ENCODE measurements at regions not wholly inside any gene's neighbourhood (a gene's known extent, or its start where the extent isn't known, plus 50 kb on each side); places are given as distances from the start of the nearest gene placed in this dataset.

DNA sequence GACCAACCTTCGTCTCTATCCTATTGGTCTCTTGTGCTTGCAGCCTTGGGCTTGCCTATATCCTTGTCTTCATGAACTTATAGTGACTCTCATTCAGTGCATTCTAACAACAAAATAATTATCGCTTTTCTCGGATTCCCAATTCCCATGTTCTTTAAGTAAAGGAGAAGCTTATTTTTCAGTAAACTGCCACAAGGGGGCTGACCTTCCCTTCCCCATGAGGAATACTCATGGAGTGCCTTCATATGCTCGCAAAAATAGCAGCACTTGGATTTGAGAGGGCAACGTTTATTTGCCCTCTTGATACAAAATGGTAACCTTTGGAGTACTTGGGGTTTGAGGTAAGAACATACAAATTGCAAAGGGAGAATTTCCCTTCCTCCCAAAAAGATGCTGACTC lies 183.2 kb upstream of the TENT5D start:
- no peak for TF ChIP-seq JUND (IDR thresholded peaks at IDR 0.05; ENCODE audit: low read depth)
- in situ Hi-C loops (cut with HindIII; ENCODE audit: low pct_unique_long_range_greater_than_20kb, low sequenced_read_pairs) = no loop called here
- peak in 1 of 2 experiments; percentile 14 for DNase-seq (ENCODE audit: low read depth in 1 of 2, low spot score in 1 of 2)

DNA sequence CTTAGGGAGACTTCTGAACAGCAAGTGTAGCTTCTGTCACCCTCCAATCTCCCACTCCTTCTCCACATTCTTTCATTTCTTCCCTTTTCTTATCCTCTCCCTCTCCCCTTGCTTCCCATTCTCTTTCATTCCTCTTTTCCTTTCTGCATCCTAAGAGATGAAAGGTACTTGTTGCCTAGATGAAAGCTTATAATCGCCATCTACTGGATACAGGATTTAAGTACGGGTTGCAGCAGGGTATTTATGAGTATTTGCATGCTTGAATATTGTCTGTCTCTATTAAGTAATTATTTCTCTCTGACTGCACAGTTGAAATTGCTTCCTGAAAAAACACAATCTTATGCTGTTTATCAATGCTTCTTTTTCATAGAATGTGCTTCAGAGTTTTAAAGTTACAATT lies 174.0 kb upstream of the TENT5D start:
- DNase-seq (ENCODE audit: low read depth in 1 of 2, low spot score in 1 of 2) = peak; percentile 1 to 33
- TF ChIP-seq JUND (IDR thresholded peaks at IDR 0.05; ENCODE audit: low read depth) = no peak
- in situ Hi-C loops (cut with HindIII; ENCODE audit: low pct_unique_long_range_greater_than_20kb, low sequenced_read_pairs) = no loop called here

DNA sequence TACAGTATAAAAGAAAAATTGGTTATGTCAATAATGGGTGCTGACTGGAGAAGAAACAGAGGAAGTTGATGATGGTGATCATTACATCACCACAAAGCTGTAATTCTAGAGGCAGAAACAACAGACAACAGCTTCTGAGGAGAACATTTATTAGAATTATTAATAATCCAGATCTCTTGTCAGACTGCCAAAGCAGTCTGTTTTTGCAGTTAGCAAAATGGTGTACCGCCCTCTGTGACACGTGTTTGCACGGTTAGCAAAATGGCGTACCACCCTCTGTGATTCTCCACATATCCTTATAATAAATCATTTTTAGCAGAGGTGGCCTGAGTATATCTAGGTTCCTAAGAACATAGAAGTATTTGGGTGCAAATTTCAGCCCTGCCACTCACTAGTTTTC lies 154.0 kb upstream of the TENT5D start:
- no peak for DNase-seq (ENCODE audit: low read depth in 1 of 2, low spot score in 1 of 2)
- in situ Hi-C loops (cut with HindIII; ENCODE audit: low pct_unique_long_range_greater_than_20kb, low sequenced_read_pairs) = no loop called here
- no peak for TF ChIP-seq JUND (IDR thresholded peaks at IDR 0.05; ENCODE audit: low read depth)

DNA sequence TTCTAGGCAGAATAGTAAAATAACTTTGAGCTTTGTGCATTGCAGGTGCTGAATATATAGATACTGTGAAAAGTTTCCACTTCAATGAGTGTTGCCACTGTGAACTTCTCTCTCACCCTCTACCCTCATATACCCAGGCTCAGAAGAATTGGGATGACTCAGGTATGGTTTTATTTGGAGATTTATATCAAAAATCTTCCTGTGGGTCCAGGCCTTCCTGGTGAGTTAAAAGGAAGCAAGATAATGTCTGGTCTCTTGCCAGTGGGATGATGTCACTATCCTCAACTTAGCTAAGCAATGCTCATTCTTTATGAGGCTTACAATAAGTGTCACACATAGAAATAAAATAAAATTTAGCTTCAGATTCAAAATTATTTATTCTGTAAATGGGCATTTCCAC lies 153.3 kb upstream of the TENT5D start:
- DNase-seq (ENCODE audit: low read depth in 1 of 2, low spot score in 1 of 2) = no peak
- in situ Hi-C loops (cut with HindIII; ENCODE audit: low pct_unique_long_range_greater_than_20kb, low sequenced_read_pairs) = no loop called here
- no peak for TF ChIP-seq JUND (IDR thresholded peaks at IDR 0.05; ENCODE audit: low read depth)

DNA sequence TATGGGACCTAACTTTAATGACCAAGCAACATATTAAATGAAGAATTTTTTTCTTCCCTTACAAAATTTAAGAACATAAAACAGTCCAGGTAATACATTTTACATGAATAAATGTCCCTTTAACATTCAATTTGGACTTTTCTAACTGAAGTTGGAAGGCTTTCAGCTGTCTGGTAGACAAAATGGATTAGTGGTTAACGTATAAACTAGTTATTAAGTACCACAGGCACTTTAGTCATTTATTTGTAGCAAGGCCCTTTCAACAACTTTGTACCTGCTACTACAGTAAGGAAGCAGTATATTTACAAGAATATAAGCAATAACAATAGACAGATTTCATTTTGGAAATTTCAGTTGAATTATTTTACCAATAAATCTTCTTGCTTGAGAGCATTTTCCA lies 152.5 kb upstream of the TENT5D start:
- no peak for DNase-seq (ENCODE audit: low read depth in 1 of 2, low spot score in 1 of 2)
- in situ Hi-C loops (cut with HindIII; ENCODE audit: low pct_unique_long_range_greater_than_20kb, low sequenced_read_pairs) = no loop called here
- no peak for TF ChIP-seq JUND (IDR thresholded peaks at IDR 0.05; ENCODE audit: low read depth)

DNA sequence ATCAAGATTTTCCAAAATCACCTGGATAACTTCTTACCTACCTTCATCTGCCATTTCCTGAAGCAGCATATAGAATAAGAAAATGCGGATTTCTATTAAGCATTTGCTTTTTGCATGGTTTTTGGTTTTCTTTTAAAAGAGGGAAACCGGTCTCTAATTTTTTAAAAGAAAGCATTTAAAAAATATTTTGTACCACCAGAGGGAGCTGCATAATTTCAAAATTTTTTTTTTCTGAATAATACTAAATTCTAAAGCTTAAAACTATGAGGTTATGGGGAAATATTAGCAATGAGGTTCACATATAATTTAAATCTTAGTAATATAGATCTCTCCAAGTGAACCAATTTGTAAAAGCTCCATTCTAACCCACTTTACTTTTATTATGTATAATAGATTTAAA lies 137.7 kb upstream of the TENT5D start:
- in situ Hi-C loops (cut with HindIII; ENCODE audit: low pct_unique_long_range_greater_than_20kb, low sequenced_read_pairs) = no loop called here
- DNase-seq (ENCODE audit: low read depth in 1 of 2, low spot score in 1 of 2) = no peak
- TF ChIP-seq JUND (IDR thresholded peaks at IDR 0.05; ENCODE audit: low read depth) = no peak

DNA sequence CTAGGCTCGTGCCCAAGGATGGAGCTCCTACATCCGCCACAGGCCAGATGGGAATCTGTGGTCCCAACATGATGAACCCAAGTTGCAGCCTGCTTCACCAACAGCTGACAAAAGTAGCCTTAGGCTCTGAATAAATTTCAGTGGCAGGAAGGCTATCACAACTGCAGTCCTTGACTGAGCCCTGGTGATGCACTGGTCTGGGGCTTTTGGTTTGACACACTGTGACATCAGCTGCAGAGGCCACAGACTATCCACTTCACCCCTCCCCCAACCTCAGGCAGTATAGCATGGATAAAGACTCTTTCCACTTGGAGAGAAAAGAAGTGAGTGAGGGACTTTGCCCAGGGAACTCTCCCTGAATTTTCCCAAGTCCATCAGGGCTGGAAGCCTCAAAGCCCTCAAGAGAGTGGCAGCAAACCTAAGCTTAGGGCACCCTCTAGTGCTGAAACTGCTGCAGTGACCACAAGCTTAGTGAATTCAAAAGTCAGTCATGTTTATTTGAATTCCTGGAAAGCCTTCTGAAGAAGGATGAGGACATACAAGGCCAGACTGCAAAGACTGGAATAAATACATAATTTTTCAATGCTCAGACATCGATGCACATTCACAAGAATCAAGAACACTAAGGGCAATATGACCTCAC lies 135.0 kb upstream of the TENT5D start:
- in situ Hi-C loops (cut with HindIII; ENCODE audit: low pct_unique_long_range_greater_than_20kb, low sequenced_read_pairs) = no loop called here
- TF ChIP-seq JUND (IDR thresholded peaks at IDR 0.05; ENCODE audit: low read depth) = no peak
- DNase-seq (ENCODE audit: low read depth in 1 of 2, low spot score in 1 of 2) = peak; percentile 2 to 67

DNA sequence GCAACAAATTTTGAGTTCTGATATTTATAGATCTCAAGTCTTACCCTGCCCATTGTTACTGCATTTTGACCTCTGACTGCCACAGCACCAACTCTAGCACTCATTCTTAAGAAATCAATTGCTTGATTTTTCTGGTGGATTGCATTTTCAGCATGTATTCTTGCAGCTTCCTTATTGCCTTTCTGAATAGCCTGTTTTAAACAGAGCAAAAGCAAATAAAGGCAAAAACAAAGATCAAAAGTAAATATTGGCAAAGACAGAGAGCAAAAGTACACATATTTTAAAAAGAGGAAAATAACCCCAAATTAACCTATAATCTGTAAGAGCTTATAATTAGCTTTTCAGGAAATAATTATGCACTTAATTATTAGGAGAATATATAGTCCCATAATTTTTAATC lies 129.4 kb upstream of the TENT5D start:
- DNase-seq (ENCODE audit: low read depth in 1 of 2, low spot score in 1 of 2) = no peak
- in situ Hi-C loops (cut with HindIII; ENCODE audit: low pct_unique_long_range_greater_than_20kb, low sequenced_read_pairs) = no loop called here
- TF ChIP-seq JUND (IDR thresholded peaks at IDR 0.05; ENCODE audit: low read depth) = no peak

DNA sequence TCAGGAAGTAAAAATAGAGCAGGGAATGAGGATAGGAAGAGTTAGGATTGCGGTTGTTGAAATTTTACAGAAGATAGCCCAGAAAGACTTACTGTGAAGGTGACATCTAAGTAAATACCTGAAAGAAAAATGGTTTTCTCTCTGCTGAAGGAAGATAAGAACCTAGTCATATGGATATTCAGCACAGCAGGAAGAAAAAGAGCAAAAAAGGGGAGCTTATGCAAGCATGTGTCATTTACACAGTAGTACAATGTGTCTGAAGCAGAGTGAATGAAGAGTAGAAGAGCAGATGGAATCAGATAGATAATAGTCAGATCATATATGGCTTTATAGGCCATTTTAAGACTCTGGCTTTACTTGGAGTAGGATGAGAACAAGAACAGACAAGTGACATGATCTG lies 126.9 kb upstream of the TENT5D start:
- no peak for DNase-seq (ENCODE audit: low read depth in 1 of 2, low spot score in 1 of 2)
- no peak for TF ChIP-seq JUND (IDR thresholded peaks at IDR 0.05; ENCODE audit: low read depth)
- in situ Hi-C loops (cut with HindIII; ENCODE audit: low pct_unique_long_range_greater_than_20kb, low sequenced_read_pairs) = no loop called here

DNA sequence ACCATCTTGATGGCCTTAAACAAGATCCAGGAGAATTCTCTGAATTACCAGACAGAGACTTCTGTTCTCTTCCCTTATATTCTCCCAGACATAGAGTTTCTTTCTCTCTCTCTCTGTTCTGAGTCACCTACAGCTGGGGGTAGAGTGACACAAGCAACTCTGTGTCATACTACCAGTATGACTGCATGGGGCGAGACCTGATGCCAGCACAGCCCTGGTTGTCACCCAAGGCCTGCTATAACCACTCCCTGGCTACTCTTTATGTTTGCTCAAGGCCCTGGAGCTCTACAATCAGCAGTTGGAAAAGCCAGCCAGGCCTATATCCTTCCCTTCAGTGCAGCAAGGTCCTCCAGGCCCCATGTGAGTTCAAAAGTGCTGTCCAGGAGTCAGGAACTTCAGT lies 114.2 kb upstream of the TENT5D start:
- no peak for DNase-seq (ENCODE audit: low read depth in 1 of 2, low spot score in 1 of 2)
- TF ChIP-seq JUND (IDR thresholded peaks at IDR 0.05; ENCODE audit: low read depth) = no peak
- in situ Hi-C loops (cut with HindIII; ENCODE audit: low pct_unique_long_range_greater_than_20kb, low sequenced_read_pairs) = no loop called here

DNA sequence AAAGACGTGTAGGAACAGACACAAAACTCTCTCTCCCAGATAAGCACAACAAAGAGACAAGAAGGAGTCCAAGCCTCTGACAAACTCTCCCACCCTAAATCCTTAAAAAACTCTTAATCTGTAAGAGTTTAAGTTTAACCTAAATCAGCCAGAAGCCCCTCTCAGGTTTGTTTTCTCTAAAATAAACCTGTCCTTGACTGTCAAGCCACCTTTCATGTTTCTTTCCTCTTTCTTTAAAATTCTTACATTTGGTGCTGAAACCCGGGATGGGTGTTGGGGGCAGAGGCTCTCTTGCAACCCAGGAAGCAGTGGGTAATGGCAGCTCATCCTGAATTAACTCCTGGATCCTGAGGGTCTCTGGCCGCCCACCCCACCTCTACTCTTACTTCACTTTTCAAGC lies 107.8 kb upstream of the TENT5D start:
- in situ Hi-C loops (cut with HindIII; ENCODE audit: low pct_unique_long_range_greater_than_20kb, low sequenced_read_pairs) = no loop called here
- no peak for DNase-seq (ENCODE audit: low read depth in 1 of 2, low spot score in 1 of 2)
- no peak for TF ChIP-seq JUND (IDR thresholded peaks at IDR 0.05; ENCODE audit: low read depth)

DNA sequence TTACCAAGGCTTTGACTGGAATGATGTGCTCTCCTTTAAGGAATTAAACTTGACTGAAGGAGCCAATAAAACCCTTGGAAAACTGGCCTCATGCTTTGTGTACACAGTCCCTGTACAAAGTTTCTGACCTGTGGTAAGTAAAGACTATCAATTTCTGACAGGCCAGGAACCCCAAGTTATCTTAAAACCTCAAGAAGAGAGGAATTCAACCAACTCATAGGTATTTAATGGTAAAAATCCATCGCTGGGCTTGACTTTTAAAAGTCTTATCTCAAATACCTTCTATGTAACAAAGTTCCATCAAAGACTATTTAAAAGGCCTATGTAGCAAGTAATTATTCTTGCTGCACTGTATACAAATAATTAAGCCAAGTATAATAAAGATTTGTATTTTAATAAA lies 103.7 kb upstream of the TENT5D start:
- in situ Hi-C loops (cut with HindIII; ENCODE audit: low pct_unique_long_range_greater_than_20kb, low sequenced_read_pairs) = no loop called here
- TF ChIP-seq JUND (IDR thresholded peaks at IDR 0.05; ENCODE audit: low read depth) = no peak

DNA sequence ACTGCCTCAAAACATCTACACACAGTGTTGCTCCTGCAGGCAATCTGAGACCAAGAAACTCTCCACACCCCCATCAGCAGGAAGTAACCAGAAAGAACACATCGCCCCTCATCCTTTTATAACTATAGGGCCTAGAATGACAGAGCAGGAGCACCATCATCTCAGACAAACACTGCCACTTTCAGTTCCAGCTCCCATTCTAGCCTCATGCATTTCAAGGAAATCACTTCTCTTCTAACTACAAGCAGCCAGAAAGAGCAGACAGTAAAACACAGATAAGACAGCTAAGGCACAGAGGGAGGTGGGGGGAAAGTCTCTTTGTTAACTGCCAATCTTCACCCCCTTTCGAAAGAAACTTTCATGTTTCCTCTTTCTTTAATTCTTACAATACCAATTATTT lies 102.6 kb upstream of the TENT5D start:
- in situ Hi-C loops (cut with HindIII; ENCODE audit: low pct_unique_long_range_greater_than_20kb, low sequenced_read_pairs) = no loop called here
- no peak for DNase-seq (ENCODE audit: low read depth in 1 of 2, low spot score in 1 of 2)
- TF ChIP-seq JUND (IDR thresholded peaks at IDR 0.05; ENCODE audit: low read depth) = no peak

More for the DNA sequence above, 103.7 kb upstream of the TENT5D start:
- DNase-seq (ENCODE audit: low read depth in 1 of 2, low spot score in 1 of 2) = no peak

DNA sequence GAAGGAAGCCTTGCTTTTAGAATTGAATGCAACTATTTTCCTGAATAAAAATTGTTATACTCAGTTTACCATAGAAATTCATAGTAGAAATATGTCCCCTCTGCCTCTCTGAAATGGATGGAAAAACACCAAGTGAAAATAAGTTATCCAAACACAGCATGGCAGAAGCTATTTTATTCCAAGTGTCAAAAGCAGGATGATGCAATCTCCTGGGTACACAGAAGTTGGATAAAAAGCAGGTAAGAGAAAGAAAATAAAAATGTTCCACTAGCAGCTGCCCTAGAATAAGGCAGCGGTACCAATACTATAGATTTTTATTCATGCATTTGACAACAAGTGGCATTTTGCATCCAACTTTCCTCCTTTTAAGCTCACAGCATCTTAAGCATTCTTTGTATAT lies 89.0 kb upstream of the TENT5D start:
- in situ Hi-C loops (cut with HindIII; ENCODE audit: low pct_unique_long_range_greater_than_20kb, low sequenced_read_pairs) = no loop called here
- TF ChIP-seq JUND (IDR thresholded peaks at IDR 0.05; ENCODE audit: low read depth) = no peak
- DNase-seq (ENCODE audit: low read depth in 1 of 2, low spot score in 1 of 2) = no peak
